ENCODE measurements at regions not wholly inside any gene's neighbourhood (a gene's known extent, or its start where the extent isn't known, plus 50 kb on each side); places are given as distances from the start of the nearest gene placed in this dataset.

GRCh38 chr22:25405841-25406509, 158.5 kb upstream of the GRK3 start:
- TF ChIP-seq EZH2phosphoT487 (IDR thresholded peaks at IDR 0.05; ENCODE audit: borderline replicate concordance, low read length) (no peak), CTCF (conservative IDR thresholded peaks at IDR 0.05; ENCODE audit: low read depth, low read length) (no peak), EZH2 (IDR thresholded peaks at IDR 0.05; ENCODE audit: low read length, unreplicated experiment) (no peak)

Measured in PC-3 (cell line).